Ectodermal cell (in vitro differentiated cells): ENCODE measurements at regions not wholly inside any gene's neighbourhood (a gene's known extent, or its start where the extent isn't known, plus 50 kb on each side); places are given as distances from the start of the nearest gene placed in this dataset.

Experiments
- H3K27ac ChIP-seq: 2 replicates; pipeline ENCODE4 v1.7.0; 2013; ENCODE audit warnings: mild to moderate bottlenecking, low read depth, low read length; ENCODE audit not compliant: insufficient read depth, poor library complexity, severe bottlenecking
- H3K27me3 ChIP-seq: 2 replicates; pipeline ENCODE4 v1.7.0; 2013; ENCODE audit warnings: mild to moderate bottlenecking, low read length; ENCODE audit not compliant: insufficient read depth, control insufficient read depth, poor library complexity, severe bottlenecking
- H3K36me3 ChIP-seq: one replicate; pipeline ENCODE4 v1.7.0; 2013; ENCODE audit warnings: low read length; ENCODE audit not compliant: control insufficient read depth, insufficient read depth
- H3K4me1 ChIP-seq: one replicate; pipeline ENCODE4 v1.7.0; 2013; ENCODE audit warnings: low read length; ENCODE audit not compliant: control insufficient read depth, insufficient read depth
- H3K4me3 ChIP-seq: 2 replicates; pipeline ENCODE4 v1.7.0; 2013; ENCODE audit warnings: low read depth, low read length, control low read depth; ENCODE audit not compliant: insufficient read depth
- H3K9me3 ChIP-seq: 2 replicates; pipeline ENCODE4 v1.7.0; 2013; ENCODE audit warnings: mild to moderate bottlenecking, low read length, moderate library complexity; ENCODE audit not compliant: control insufficient read depth
- WGBS, 2 experiments: methylation state at CpG; one replicate each; pipeline ENCODE4 v1.1.7; 2013; ENCODE audit warnings: missing lambda C conversion rate in 2 of 2; 5-methylcytosine and 5-hydroxymethylcytosine counted together

DNA sequence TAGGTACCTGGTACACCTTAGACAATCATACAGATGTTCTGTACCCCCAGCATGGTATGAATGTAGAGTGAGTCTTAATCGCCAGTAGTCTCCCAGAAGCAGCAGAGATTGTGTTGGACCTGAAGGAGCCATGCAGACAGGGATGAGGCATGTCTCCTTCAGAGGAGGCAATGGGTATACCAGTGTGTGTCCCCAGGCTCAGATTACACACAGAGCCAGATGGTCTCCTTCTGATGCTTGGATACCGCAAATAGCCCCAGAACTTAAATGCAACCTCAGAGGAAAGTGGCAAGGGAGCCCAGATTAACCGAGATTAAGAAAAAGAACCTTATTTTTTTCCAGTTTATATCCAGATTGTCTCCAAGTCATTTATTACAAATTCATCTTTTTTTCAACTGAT, 96.8 kb upstream of the C21orf91 start:
- Histone ChIP-seq H3K4me1 (no peaks in the 10 kb centered on the region), H3K9me3 (peaks cover 2% of the 10 kb centered on the region), H3K27ac (no peak overlapping the region), H3K4me3 (no peak overlapping the region), H3K27me3 (no peaks in the 10 kb centered on the region), H3K36me3 (no peaks in the 10 kb centered on the region)
- whole genome bisulfite sequencing, 2 experiments: 92 to 96% methylated on average over 3 of the region's 3 CpGs

DNA sequence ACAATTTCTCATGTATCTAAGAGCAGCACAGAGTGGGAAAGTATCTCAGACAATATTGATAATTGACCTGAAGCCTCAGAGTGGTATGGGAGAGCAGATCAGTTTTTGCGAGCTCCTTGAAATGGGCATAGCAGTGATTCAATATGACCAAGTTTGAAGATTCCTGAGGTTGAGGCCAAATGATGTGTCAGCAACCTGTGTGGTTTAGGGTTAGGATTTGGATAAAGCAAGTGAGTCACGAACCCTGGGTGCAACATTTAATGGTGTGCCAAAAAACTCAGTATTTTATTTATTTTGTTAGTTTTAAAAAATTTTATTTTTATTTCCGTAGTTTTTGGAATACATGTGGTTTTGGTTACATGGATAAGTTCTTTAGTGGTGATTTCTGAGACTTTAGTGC, 92.5 kb upstream of the C21orf91 start:
- Histone ChIP-seq H3K27me3 (no peaks in the 10 kb centered on the region), H3K4me1 (no peaks in the 10 kb centered on the region), H3K27ac (no peak overlapping the region), H3K9me3 (no peaks in the 10 kb centered on the region), H3K4me3 (no peak overlapping the region), H3K36me3 (no peaks in the 10 kb centered on the region)
- 93 to 97% methylated on average over 3 of the region's 3 CpGs for WGBS, 2 experiments

DNA sequence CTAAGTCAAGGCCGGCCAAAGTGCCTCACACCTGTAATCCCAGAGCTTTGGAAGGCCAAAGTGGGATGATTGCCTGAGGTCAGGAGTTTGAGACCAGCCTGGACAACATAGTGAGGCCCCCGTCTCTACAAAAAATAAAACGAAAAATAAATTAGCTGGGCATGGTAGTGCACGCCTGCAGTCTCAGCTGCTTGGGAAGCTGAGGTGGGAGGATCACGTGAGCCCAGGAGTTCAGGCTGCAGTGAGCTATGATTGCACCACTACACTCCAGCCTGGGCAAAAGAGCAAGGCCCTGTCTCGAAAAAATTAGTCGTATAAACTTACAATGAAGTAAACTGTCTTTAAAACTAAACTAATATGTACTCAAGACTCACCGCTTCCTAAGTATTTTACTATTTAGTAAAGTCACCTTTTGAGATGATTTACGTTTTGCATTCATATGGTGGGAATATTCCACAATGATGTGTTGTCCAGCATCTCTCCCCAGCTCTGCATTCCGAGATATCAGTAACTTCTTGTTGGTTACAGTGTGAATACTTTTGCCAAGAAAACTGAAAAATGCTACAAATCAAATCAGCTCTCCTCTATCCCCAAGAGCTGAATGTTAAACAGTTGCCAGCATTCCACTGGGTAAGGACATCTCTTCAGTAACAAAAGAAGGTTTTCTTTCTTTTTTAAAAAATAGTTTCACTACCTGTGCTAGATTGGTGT, 84.9 kb upstream of the C21orf91 start:
- Histone ChIP-seq H3K27me3 (no peaks in the 10 kb centered on the region), H3K4me3 (no peak overlapping the region), H3K27ac (no peak overlapping the region), H3K36me3 (no peaks in the 10 kb centered on the region), H3K9me3 (no peaks in the 10 kb centered on the region), H3K4me1 (no peaks in the 10 kb centered on the region)
- 93 to 94% methylated on average over 9 to 10 of the region's 10 CpGs for WGBS, 2 experiments

DNA sequence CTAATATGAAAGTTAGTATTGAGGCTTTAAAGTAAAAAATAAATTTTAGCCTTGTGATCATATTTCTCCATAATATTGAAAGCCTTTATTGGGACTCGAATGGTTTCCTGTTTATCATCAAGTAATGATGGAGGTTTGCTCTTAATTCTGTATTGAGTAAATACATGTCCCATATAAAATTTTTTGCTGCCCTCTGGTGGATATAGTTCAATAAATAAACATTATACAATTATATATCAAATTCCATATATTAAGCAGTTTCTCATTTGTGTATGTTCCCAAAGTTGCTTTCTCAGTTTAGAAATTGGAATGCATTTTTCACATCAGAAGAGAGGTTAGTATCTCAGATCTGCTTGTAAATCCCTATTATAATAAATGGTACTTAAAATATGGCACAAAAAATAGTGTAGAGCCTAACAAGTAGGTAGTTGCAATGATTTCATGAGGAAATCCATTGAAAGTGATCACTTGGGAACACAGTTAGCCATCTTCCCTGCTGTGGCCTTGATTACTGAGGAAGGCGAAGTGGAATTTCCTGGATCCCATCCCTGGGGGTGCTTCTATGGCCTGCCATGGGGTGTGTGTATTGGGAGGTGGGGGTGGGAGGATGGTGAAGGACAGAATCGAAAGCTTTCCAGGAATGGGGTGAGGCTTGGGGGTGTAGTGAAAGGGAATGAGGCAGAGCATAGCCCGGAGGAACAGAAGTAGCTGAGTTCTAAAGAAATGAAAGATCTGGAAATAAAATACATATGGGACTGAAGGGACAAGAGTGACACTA, 84.1 kb upstream of the C21orf91 start:
- WGBS, 2 experiments: 60 to 62% methylated on average over 3 of the region's 4 CpGs
- Histone ChIP-seq H3K27ac (no peak overlapping the region), H3K27me3 (no peaks in the 10 kb centered on the region), H3K9me3 (no peaks in the 10 kb centered on the region), H3K4me3 (no peak overlapping the region), H3K36me3 (no peaks in the 10 kb centered on the region), H3K4me1 (no peaks in the 10 kb centered on the region)

DNA sequence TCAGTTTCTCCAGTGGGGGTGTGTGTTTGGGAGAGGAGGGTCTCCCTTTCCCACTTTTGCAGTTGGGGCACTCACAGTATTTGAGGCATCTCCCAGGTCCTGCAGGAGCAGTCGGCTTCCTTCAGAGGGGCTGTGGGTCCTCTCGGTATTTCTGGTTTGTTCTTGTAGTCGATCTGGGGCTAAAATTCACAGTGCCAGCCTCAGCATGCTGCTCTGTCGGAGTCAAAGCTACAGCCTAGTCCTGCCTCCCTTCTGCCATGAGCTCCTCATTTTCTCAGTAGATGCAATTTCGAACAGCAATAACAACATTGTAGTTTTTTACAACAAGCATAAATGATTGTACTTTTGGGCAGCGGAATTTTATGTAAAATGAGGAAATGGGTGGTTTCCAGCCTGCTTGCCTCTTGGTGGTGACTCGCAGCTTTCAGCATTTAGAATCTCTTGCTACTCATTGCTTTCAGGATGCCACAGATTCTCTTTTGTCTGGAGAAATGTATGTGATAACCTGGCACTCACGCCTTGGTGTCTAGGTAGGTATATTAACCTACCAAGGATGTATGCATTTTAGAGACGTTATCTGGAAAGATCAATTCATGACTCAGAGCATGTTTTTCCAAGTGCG, 82.4 kb upstream of the C21orf91 start:
- 91 to 93% methylated on average over 10 of the region's 10 CpGs for WGBS, 2 experiments
- no peaks in the 10 kb centered on the region for H3K9me3 ChIP-seq
- no peak overlapping the region for H3K27ac ChIP-seq
- H3K4me1 ChIP-seq: no peaks in the 10 kb centered on the region
- H3K27me3 ChIP-seq: no peaks in the 10 kb centered on the region
- no peaks in the 10 kb centered on the region for H3K36me3 ChIP-seq
- H3K4me3 ChIP-seq: no peak overlapping the region

DNA sequence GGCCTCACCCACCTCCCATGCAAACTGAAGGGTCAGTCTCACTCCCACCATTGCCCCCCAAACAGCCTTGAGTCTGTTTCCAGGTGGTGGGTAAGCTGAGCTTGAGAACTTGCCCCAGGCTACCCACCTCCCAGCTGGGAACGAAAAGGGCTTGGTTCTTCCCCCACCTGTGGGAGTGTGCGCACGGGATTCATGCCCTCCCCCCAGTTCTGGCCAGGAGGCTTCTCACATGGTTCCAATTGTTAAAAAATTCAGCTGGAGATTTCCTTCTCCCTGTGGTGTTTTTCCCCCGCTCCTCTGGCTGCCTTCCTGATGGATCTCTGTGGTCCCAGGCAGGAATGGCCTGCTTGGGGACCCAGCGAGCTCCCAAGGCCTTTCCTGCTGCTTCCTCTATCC, 81.8 kb upstream of the C21orf91 start:
- peak overlapping the region; percentile 16 for H3K27ac ChIP-seq
- H3K4me3 ChIP-seq: no peak overlapping the region
- H3K27me3 ChIP-seq: no peaks in the 10 kb centered on the region
- 80 to 81% methylated on average over 5 of the region's 5 CpGs for WGBS, 2 experiments
- no peaks in the 10 kb centered on the region for H3K4me1 ChIP-seq
- no peaks in the 10 kb centered on the region for H3K36me3 ChIP-seq
- H3K9me3 ChIP-seq: no peaks in the 10 kb centered on the region

DNA sequence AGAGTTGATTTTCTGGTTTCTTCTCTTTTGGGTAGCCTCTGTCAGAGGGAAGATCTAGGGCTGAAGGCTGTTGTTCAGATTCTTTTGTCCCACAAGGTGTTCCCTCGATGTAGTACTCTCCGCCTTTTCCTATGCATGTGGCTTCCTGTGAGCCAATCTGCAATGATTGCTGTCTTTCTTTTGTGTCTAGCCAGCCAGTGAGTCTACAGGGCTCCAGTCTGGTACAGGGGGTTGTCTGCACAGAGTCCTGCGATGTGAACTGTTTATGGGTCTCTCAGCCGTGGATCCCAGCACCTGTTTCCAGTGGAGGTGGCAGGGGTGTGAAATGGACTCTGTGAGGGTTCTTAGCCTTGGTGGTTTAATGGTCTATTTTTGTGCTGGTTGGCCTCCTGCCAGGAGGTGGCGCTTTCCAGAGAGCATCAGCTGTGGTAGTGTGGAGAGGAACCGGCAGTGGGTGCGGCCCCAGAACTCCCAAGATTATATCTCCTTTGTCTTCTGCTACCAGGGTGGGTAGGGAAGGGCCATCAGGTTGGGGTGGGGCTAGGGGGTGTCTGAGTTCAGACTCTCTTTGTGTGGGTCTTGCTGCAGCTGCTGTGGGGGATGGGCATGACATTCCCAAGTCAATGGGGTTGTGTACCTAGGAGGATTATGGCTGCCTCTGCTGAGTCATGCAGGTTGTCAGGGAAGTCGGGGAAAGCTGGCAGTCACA, 81.3 kb upstream of the C21orf91 start:
- H3K27me3 ChIP-seq: no peaks in the 10 kb centered on the region
- no peak overlapping the region for H3K27ac ChIP-seq
- WGBS, 2 experiments: 88 to 93% methylated on average over 8 of the region's 8 CpGs
- no peak overlapping the region for H3K4me3 ChIP-seq
- H3K4me1 ChIP-seq: no peaks in the 10 kb centered on the region
- H3K36me3 ChIP-seq: no peaks in the 10 kb centered on the region
- no peaks in the 10 kb centered on the region for H3K9me3 ChIP-seq

DNA sequence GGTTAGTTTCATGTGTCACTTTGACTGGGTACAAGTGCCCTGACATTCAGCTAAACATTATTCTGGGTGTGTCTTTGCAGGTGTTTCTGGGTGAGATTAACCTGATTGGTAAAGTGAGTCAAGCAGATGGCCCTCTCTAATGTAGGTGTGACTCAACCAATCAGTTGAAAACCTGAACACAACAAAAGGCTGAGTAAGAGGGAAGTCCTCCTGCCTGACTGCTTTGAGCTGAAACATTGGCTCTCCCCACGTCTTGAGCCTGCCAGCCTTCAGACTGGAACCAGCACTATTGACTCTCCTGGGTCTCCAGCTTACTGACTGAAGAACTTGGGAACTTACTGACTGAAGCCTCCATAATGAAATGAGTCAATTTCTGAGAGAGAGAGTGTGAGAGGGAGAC, 70.0 kb upstream of the C21orf91 start:
- WGBS, 2 experiments: 90% methylated on average over 1 of the region's 1 CpG
- Histone ChIP-seq H3K36me3 (no peaks in the 10 kb centered on the region), H3K4me3 (no peak overlapping the region), H3K4me1 (no peaks in the 10 kb centered on the region), H3K27ac (no peak overlapping the region), H3K27me3 (no peaks in the 10 kb centered on the region), H3K9me3 (no peaks in the 10 kb centered on the region)

DNA sequence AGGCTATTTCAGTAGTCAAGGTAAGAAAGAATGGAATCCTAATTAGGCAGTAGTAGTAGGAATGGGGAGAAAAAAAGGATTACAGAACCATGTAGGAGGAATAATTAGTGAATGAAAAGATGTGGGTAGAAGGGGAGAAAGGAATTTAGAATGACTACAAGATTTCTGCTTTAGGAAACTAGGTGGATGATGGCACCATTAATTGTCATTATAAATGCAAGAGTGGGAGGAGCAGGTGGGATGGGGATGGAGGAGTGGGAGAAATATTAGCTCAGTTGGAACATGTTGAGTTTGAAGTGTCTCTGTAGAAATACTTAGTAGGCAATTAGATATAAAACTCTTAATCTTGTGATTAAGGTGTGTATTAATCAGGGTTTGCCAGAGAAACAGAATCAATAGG, 50.0 kb upstream of the C21orf91 start:
- Histone ChIP-seq H3K27me3 (no peaks in the 10 kb centered on the region), H3K9me3 (no peaks in the 10 kb centered on the region), H3K27ac (no peak overlapping the region), H3K4me3 (no peak overlapping the region), H3K4me1 (no peaks in the 10 kb centered on the region), H3K36me3 (no peaks in the 10 kb centered on the region)
